OCI-LY7 (cell line): ENCODE measurements at regions not wholly inside any gene's neighbourhood (a gene's known extent, or its start where the extent isn't known, plus 50 kb on each side); places are given as distances from the start of the nearest gene placed in this dataset.

ENCODE experiments used
- EZH2phosphoT487 ChIP-seq: fragments of 200-600 bp; sonication (generic); IDR thresholded peaks from 2 replicates; pipeline ENCODE4 v1.6.1; 2018; ENCODE audit warnings: low read depth, borderline replicate concordance, mild to moderate bottlenecking, mixed run types, antibody characterized with exemption, low read length, moderate library complexity, mixed read lengths
- TF ChIP-seq, protein P1 (sequence below): fragments of 200-600 bp; sonication (generic); conservative IDR thresholded peaks from 2 replicates; pipeline ENCODE4 v1.5.1; 2014; ENCODE audit warnings: mild to moderate bottlenecking, antibody characterized with exemption, low read length, moderate library complexity, mixed read lengths

- TF ChIP-seq EZH2phosphoT487: no peak
- TF ChIP-seq, protein P1, sequence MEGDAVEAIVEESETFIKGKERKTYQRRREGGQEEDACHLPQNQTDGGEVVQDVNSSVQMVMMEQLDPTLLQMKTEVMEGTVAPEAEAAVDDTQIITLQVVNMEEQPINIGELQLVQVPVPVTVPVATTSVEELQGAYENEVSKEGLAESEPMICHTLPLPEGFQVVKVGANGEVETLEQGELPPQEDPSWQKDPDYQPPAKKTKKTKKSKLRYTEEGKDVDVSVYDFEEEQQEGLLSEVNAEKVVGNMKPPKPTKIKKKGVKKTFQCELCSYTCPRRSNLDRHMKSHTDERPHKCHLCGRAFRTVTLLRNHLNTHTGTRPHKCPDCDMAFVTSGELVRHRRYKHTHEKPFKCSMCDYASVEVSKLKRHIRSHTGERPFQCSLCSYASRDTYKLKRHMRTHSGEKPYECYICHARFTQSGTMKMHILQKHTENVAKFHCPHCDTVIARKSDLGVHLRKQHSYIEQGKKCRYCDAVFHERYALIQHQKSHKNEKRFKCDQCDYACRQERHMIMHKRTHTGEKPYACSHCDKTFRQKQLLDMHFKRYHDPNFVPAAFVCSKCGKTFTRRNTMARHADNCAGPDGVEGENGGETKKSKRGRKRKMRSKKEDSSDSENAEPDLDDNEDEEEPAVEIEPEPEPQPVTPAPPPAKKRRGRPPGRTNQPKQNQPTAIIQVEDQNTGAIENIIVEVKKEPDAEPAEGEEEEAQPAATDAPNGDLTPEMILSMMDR: no peak
Measured at GRCh38 chr4:89563431-89563830, 255.8 kb upstream of the GPRIN3 start.
